Cardiac muscle cell (in vitro differentiated cells and primary cell): ENCODE measurements at regions not wholly inside any gene's neighbourhood (a gene's known extent, or its start where the extent isn't known, plus 50 kb on each side); places are given as distances from the start of the nearest gene placed in this dataset.

ENCODE experiments used
- DNase-seq, 2 donors: peaks; one replicate each; pipeline versions ENCODE4 v3.0.0 to v3.0.0-alpha.2; 2010 to 2017; ENCODE audit warnings: low read depth in 1 of 2, low spot score in 1 of 2
- H3K27ac ChIP-seq: fragments of 200-600 bp; sonication (generic); 2 replicates; pipeline ENCODE4 v1.5.1; 2016
- H3K27me3 ChIP-seq: fragments of 200-600 bp; sonication (generic); 2 replicates; pipeline ENCODE4 v1.6.0; 2016; ENCODE audit warnings: control low read depth
- H3K36me3 ChIP-seq: fragments of 200-600 bp; sonication (generic); 2 replicates; pipeline ENCODE4 v1.5.1; 2016; ENCODE audit warnings: control low read depth
- H3K4me1 ChIP-seq: fragments of 200-600 bp; sonication (generic); 2 replicates; pipeline ENCODE4 v1.8.1; 2017; ENCODE audit warnings: low read depth, mild to moderate bottlenecking, mixed run types
- H3K4me3 ChIP-seq: fragments of 200-600 bp; sonication (generic); 2 replicates; pipeline ENCODE4 v1.5.1; 2016; ENCODE audit warnings: mild to moderate bottlenecking
- H3K9me3 ChIP-seq: fragments of 200-600 bp; sonication (generic); 2 replicates; pipeline ENCODE4 v1.5.1; 2017; ENCODE audit warnings: low read depth, mild to moderate bottlenecking, control low read depth
- TF ChIP-seq, protein P1 (sequence below): IDR thresholded peaks from 2 replicates; pipeline ENCODE4 v1.5.1; 2012; ENCODE audit warnings: low read depth, mild to moderate bottlenecking, low read length

DNA sequence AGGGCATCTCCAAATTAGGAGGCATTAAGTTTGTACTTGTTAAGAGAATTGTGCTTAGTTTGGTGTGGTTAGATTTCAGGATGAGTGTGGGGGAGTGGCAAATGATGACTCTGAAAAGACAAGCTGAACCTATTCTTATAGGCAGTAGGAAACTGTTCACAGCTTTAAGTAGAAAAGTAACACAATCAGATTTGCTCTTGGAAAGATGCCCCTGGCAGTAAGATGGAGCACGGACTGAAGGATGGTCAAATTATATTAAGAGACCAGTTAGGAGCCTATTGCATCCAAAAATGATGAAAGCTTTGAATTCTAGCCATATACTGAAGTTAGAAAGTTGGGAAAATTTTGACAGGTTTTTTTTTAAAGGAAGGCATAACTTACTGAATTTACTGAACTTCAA is 254.2 kb upstream of the MEF2C start:
- TF ChIP-seq, protein P1, sequence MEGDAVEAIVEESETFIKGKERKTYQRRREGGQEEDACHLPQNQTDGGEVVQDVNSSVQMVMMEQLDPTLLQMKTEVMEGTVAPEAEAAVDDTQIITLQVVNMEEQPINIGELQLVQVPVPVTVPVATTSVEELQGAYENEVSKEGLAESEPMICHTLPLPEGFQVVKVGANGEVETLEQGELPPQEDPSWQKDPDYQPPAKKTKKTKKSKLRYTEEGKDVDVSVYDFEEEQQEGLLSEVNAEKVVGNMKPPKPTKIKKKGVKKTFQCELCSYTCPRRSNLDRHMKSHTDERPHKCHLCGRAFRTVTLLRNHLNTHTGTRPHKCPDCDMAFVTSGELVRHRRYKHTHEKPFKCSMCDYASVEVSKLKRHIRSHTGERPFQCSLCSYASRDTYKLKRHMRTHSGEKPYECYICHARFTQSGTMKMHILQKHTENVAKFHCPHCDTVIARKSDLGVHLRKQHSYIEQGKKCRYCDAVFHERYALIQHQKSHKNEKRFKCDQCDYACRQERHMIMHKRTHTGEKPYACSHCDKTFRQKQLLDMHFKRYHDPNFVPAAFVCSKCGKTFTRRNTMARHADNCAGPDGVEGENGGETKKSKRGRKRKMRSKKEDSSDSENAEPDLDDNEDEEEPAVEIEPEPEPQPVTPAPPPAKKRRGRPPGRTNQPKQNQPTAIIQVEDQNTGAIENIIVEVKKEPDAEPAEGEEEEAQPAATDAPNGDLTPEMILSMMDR, result no peak
- H3K27ac ChIP-seq, result no peak overlapping the region
- H3K4me3 ChIP-seq, result no peak overlapping the region
- peaks cover 6% of the 10 kb centered on the region for H3K4me1 ChIP-seq
- H3K27me3 ChIP-seq, result no peaks in the 10 kb centered on the region
- H3K36me3 ChIP-seq, result no peaks in the 10 kb centered on the region
- H3K9me3 ChIP-seq, result no peaks in the 10 kb centered on the region
- DNase-seq, result no peak

DNA sequence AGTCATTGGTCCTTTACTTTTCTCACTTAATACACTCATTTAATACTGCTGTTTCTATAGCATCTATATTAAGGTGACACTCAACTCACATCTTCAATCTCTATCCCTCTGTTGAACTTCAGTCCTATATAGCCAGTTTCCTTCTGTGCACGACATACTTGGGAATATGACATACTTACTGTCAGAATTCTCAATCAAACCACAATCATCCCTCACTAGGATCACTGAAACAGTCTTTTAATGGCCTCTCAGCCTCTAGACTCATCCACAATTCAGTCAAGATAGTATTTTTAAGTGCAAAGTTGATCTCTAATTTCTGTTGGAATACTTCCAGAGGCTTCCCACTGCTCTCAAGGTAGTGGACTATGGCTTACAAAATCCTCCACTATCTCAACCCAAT is 251.0 kb upstream of the MEF2C start:
- H3K27me3 ChIP-seq, result no peaks in the 10 kb centered on the region
- no peaks in the 10 kb centered on the region for H3K9me3 ChIP-seq
- no peak for DNase-seq
- TF ChIP-seq, protein P1, result no peak
- peaks cover 23% of the 10 kb centered on the region for H3K4me1 ChIP-seq
- no peaks in the 10 kb centered on the region for H3K36me3 ChIP-seq
- no peak overlapping the region for H3K27ac ChIP-seq
- no peak overlapping the region for H3K4me3 ChIP-seq

DNA sequence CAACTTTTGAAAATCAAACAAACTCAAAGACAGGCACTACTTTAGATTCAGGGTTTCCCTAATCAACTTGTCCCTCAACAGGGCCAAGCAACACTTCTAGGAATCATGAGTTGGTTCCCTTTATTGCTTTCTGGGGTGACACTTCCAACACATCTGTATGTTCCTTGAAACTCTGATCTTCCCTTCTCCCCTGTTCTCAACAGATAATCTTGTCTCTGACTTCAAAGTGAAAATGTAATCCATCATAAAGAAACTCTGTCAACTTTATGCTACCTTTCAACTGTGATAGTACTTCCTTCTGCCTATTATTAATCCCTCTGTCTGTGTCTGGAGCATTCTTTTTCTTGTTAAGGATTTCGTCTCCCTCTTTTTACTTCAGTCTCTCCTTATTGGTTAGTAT is 250.1 kb upstream of the MEF2C start:
- no peaks in the 10 kb centered on the region for H3K27me3 ChIP-seq
- no peaks in the 10 kb centered on the region for H3K9me3 ChIP-seq
- no peak overlapping the region for H3K4me3 ChIP-seq
- H3K4me1 ChIP-seq, result peaks cover 31% of the 10 kb centered on the region
- no peaks in the 10 kb centered on the region for H3K36me3 ChIP-seq
- DNase-seq, result no peak
- H3K27ac ChIP-seq, result no peak overlapping the region
- TF ChIP-seq, protein P1, result no peak

- Histone ChIP-seq H3K27ac (peak overlapping the region; percentile 81), H3K36me3 (no peaks in the 10 kb centered on the region), H3K9me3 (no peaks in the 10 kb centered on the region), H3K4me3 (no peak overlapping the region), H3K27me3 (no peaks in the 10 kb centered on the region), H3K4me1 (peaks cover 33% of the 10 kb centered on the region)
- no peak for DNase-seq
- TF ChIP-seq, protein P1, result no peak
Observed at GRCh38 chr5:89130851-89131250, 247.9 kb upstream of the MEF2C start.

DNA sequence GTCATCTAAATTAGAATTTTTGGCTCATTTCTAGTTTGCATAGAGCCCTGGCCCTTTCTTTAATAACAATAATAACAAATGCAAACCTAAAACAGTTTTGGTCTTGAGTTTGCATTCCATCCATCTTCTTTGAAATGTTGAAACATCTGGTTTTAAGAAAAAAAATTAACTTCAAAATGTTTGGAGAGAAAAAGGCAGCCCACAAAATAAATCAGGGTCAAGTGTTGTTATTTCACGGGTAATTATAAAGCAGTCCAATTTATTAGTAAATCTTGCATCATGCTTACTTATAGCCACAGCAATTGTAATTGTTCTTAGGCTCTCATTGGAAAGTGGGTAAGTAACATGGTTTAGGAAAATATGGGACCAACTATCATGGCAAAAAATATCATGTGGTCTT is 247.0 kb upstream of the MEF2C start:
- no peaks in the 10 kb centered on the region for H3K27me3 ChIP-seq

More for the DNA sequence above, 247.0 kb upstream of the MEF2C start:
- DNase-seq, result no peak
- peak overlapping the region; percentile 81 for H3K27ac ChIP-seq
- peaks cover 33% of the 10 kb centered on the region for H3K4me1 ChIP-seq
- H3K36me3 ChIP-seq, result no peaks in the 10 kb centered on the region
- H3K9me3 ChIP-seq, result no peaks in the 10 kb centered on the region
- no peak overlapping the region for H3K4me3 ChIP-seq
- TF ChIP-seq, protein P1, result no peak
